Effector CD4-positive, alpha-beta T cell (primary cell): ENCODE measurements at regions not wholly inside any gene's neighbourhood (a gene's known extent, or its start where the extent isn't known, plus 50 kb on each side); places are given as distances from the start of the nearest gene placed in this dataset.
"Not testable (repeated sequence)": the region's sequence is repeated elsewhere in the genome, so short reads cannot be mapped to it uniquely, and the experiment has no call there.

ENCODE experiments used
- DNase-seq: peaks from one replicate; pipeline ENCODE4 v3.0.0-alpha.2; 2020

DNA sequence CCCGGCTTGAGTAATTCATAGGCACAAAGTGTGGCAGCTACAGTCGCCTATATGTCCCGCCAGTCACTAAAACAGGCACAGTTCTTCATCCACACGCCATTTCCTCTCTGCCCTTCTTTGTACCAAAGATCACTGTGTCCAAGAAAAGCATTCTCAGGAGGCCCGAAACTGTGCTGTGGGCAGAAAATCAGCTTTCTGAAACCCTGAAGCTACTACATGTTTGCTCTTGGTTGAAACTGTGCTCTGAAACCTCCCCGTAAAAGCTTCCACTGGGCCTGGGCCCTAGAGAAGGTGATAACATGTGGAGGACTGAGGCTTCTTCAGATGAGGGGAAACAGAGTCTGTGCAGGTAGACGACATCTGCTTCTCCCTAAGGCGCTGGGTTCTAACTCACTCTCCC is 75.6 kb upstream of the ID2 start:
- DNase-seq: no peak

DNA sequence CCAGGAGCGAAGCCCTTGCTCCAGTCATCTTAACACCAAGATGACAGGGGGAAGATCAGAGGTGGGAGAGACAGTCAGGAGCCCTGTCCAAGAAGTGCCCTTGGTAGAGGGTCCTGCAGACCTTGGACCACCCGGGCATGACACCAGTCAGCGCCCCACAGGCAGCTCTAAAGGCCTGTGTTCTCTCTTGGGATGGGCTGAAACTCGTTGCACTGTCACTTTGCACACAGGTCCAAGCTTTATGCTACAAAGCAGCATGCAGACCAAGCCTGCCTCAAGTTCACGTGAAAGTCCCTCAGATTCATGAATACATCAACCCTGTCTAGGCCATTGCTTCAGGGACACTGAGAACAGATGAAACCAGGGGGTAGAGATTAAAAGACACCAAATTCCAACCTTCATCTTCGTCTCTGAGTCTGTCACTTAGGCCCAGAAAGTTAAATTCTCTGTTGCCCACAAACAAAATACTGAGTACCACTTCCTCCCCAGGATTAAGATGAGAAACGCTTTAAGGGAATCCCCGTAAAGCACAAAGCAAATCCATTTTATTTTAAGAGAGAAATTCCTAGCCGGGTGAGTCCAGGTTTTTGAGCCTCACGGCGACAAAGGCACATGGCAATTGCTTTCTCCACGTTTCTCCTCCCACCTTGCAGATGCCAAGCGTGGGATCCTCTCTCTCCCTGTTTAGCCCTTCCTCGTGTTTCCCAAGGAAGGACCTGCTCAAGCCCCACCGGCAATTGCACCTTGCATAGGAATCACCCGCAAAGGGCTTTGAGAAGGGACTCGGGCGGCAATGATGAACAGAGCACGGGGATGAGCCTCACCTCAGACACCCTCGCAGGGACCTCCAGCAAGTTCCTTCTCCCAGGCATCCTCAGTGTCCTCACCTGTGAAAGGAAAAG is 75.0 kb upstream of the ID2 start:
- DNase-seq: no peak

DNA sequence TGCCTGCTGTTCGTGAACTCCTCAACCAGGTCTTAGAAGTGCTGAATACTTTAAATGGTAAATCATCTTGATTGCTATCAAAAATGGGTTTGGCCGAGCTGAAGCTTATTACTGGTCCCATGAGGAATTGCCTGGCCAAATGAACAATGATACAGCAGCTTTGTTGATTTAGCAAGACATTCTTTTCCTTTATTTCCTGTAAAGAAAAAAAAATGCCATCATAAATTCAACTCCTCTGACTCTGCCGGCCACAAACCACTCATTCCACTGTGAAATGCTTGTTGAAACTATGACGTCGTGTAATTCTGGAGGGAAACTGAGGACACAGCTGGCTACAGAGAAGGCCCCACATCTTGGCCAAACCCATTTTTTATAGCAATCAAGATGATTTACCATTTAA is 74.2 kb upstream of the ID2 start:
- no peak for DNase-seq

DNA sequence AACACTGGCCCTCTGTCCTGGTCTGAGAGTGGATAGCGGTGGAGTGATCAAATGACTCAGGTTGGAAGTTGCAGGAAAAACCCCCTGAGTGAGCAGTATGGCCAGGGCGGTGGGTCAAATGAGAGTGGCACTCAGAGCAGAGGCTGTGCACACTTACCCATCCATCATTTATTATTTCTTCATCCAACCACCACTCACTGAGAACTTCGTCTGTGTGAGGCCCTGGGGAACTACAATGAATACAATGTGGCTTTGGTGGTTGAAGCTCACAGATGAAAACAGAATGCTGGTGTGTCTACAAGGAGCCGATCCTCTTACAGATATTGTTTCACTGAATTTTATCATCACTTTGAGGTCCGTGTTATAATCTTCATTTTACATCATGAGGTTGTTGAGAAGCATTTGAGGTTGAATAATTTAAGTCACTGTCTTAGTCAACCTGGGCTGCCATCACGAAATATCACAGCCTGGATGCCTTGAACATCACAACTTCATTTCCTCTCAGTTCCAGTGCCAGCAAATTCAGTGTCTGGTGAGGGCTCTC is 73.4 kb upstream of the ID2 start:
- DNase-seq: no peak

DNA sequence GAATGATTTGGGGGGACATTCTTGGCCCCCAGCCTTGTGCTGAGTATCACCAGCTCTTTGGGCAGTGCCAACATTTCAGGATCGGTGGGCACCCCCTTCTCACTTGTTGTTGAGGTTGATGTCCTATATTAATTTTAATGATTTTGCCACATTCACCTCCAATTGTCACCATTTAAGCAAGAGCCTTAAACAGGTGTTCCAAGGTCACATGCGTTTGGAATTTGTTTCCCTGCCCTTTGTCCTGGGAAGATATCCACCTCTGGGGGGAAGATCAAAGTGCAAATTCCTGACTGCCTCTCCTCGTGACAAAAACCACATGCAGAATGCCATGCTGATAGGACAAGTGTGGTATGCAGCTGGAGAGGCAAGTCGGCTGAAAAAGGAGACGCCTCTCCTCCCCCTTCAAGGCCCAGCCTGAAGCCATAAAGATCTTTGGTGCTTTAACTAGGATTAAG is 72.5 kb upstream of the ID2 start:
- DNase-seq: no peak

DNA sequence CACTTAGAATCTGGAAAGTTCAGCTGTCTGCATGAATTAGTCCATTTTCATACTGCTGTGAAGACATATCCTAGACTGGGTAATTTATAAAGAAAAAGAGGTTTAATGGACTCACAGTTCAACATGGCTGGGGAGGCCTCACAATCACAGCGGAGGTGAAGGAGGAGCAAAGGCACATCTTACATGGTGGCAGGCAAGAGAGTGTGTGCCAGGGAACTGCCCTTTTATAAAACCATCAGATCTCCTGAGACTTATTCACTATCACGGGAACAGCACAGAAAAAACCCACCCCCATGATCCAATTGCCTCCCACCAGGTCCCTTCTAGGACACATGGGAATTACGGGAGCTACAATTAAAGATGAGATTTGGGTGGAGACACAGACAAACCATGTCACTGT is 71.1 kb upstream of the ID2 start:
- not testable (repeated sequence) for DNase-seq

DNA sequence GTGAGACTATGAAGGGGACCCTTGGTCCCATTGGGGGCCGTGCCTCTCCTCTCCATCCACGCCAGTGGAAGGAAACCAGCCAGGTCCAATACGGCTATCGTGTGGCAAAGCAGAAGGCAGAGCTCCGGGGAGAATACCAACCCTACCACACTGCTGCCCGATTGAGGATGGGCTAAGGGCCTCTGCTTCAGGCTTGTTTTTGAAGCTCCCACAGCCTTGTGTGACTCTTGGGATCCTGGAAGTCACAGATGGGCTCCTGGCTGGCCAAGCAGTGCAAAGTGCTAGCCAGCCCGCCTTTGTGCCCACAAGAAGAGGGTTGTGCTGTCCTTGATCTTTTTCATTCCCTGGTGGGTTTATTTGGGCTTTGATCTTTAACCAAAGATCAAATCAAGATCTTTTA is 70.6 kb upstream of the ID2 start:
- DNase-seq: no peak

DNA sequence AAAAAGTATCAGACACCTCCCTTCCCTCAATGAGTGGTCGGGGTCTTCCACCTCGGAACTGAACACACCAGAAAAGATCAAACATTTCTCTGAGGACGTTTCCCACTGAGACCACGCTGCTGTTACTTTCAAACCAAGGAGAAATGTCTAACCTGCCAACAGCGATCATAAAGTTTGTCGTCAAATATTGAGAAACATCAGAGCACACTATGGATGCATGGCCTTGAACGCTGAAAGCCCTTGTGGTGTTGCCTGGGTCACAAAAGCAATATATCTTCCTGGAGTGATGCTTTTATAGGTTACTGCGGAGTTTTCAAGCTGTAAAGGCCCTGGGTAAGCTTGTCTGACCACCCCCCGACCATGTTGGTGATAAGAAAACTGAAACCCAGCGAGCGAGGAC is 70.2 kb upstream of the ID2 start:
- no peak for DNase-seq

DNA sequence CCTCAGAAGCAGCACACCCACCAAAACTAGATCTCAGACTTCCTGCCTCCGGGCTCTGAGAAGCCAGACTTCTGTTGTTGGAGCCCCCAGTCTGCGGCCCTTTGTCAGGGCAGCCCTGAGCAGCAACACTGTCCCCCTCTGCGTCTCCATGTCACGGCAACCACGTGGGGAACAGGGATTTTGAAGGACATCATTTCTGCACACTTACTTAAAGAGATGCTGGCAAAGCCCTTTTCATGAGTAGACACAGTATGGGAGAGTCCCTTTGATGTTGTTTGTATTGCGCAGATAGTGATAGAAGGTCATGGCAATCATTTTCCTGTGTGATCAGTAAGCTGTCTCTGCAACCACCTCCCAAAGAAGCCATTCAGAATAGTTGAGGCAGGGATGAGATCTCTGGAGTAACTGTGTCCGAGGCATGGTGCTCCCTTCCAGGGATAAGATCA is 69.1 kb upstream of the ID2 start:
- no peak for DNase-seq

DNA sequence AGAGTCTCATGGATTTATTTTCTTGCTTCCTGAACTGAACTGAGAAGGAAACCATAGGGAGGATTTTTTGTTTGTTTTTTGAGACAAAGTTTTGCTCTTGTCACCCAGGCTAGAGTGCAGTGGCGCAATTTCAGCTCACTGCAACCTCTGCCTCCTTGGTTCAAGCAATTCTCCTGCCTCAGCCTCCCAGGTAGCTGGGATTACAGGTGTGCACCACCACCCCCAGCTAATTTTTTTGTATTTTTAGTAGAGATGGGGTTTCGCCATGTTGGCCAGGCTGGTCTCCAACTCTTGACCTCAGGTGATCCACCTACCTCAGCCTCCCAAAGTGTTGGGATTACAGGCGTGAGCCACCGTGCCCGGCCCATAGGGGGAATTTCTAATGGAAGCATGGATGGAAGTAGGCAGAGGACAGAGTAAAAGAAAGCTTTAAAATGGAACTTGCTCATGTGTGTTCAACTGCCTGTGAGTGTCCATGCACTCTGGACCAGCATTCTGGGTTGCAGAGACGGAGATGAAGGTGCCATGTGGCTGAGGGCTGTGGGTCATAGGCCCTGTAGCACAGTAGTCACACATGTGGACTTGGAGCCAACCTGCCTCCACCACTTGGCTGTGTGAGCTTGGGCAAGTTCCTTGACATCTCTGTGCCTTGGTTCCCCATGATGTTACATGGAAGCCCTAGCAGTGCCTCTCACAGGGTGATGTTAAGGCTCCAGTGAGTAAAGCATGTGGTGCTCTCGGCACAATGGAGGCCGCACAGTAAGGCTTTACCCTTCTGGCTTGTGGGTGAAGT is 68.5 kb upstream of the ID2 start:
- not testable (repeated sequence) for DNase-seq

DNA sequence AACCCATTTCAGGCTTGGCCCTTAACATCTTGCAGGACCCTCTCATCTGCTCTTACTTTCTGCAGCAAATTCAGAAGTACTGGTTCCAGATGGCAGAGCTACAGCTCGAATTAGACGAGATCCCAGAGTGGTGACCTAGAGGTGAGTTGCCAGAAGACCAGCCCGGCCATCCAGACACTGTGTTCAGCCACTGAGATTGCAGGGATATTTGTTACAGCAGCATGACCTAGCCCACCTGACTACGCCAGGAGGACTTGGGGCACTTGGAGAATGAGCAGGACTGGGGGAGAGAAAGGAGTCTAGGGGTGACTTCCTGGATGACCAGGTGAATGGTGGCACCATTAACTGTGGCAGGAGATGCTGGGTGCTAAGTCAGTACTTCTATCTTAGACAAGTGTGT is 67.2 kb upstream of the ID2 start:
- DNase-seq: no peak

DNA sequence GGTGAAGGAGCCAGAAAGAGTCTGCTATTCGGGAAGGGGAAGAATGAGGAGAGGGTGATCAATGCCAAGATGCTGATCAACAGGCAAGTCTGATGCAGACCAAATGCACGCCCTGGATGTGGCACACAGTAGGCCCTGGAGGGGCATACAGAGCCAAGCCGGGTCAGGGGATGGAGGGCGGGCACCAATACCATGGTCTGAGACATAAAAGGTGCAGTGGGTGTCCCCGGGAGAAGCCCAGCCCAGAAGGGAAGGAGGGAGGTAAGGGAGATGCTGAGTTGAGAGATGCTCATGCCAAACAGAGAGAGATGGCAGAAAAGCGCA is 66.6 kb upstream of the ID2 start:
- DNase-seq: no peak

DNA sequence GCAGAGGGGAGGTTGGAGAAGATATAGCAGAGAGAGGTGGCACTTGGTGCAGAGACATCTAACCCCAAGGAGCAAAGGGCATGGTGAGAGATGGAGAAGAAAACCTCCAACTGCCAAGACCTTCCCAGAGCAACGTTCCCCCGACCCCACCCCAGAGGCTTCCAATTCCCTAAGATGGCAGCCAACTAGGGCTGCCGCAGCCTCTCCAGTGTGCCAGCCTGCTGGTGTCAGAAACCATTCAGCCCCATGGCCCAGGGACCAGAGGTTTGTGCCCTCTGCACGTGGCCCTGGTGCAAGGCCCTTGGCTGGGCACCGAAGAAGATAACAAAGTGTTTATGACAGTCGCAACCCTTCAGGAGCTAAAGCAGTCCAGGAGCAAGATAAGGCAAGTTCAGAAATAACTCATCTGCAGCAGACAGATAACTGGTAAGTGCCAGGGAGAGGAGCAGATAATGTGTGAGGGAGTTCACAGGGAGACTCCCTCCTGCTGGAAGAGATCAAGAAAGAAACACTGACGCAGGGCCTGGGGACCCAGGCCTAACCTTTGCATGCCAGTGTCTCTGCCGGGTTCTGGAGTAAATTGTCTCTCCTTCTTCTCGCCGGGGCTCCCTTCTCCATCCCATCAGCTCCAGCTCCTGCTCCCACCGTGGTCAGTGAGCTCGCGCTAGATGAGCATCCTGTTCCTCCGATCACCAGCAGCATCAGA is 66.1 kb upstream of the ID2 start:
- no peak for DNase-seq

DNA sequence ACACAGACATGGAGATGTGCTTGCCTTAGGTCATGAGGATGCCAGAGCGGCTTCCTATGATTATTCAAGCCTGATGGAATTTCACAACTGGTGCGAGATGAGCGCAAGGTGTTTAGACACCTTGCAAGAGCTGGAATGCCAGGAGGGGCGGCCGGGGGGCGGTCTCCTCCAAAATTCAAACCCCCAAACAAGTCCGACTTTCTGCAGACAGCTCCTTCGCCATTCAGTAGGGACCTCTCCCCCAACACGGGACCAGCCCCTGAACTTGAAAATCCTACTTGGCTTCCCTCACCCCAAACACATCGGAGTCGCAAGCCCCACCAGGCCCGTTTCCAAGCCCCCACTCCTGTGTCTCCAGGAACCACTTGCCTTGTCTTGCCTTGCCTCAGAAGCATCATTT is 64.8 kb upstream of the ID2 start:
- no peak for DNase-seq

DNA sequence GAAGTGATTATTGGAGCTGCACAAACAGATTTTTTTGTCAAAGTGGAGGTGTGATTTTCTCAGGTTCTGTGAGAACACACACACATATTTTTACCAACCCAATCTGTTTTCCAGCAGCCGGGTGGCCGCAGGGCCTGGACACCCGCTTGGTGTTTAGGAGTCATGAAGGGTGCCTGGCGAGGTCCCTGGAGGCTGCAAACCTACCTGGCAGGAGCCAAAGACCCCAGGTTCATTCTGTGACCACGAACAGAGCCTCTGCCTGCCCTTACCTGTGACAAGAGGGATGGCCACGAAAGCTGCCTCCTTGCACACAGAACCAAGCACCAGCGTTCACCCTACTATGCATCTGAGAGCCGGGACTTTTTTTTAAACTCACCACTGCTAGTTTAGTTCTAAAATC is 64.3 kb upstream of the ID2 start:
- no peak for DNase-seq

DNA sequence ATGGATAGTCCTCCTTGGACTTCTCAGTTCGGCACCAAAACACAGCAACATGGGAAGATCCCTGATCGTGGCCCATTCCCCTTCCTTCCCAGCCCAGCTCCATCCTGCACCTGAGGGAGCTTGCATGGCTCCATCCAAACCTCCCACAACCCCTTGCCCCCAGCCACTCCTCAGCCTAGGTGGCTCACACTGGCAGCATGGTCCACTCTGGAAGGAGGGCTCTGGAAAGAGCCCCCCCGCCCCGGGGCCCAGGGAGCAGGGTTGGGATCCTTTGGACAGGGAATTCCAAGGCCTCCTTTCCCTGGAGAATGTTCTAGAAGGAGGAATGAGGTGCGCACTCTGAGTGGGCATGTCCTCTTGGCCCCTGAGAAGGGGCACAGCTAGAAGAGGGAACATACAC is 62.8 kb upstream of the ID2 start:
- no peak for DNase-seq

DNA sequence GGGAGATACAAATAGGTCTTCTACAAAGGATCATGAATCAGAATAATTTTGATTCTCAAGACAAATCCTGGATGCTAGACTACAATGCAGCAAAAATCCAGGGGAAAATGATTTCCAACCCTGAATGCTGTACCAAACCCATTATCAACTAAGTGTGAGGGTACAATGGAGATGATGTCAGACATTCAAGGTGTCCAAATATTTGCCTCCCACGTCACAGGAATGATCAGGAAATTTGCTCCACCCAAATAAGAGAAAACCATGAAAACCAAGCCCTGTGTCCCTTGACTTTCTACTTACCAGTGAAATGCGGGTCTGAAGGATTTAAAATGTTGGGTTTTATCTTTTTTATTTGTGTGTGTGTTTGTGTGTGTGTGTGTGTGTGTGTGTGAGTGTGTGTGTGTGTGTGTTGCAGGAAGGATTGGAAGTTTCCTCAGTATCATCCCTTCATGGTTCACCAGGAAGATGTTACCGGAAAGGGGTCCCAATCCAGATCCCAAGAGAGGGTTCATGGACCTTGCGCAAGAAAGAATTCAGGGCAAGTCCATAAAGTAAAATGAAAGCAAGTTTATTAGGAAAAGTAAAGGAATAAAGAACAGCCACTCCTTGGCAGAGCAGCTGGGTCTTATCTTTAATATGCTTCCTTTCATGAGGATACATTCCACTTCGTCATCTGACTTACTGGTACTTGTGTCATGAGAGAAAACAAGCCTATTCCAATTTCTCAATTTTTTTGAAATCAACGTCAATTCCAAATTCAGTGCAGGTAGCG is 61.1 kb upstream of the ID2 start:
- DNase-seq: no peak

DNA sequence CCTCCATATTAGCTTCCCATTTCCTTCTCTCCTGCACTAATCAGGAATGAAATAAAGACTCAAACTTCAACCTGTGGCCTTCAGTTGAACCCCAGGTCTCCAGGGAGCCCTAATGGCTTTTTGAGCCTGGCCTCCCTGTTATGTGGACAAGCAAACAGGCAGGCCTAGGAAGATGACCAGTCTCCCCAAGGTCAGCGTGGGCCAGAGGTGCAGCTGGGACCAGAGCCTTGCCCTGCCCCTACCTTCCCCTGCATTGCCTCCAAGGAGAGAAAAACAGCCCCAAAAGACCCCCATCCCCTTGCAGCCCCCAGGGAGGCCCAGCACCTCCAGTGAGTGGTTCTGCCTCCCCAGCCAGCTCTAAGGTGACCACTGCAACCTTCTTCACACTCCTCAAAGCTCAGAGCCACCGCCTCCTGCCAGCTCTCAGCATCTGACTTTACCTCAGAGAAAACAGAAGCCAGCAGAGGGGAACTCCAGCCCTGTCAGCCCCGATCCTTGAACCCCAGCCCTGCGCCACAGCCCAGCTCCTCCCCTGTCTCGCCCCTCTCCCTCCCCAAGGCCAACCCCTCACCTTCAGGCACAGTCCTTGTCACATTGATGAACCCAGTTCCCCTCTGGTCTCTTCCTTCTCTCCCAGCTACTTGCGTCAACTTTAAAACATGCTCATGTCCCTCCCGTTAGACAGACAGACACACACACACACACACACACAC is 59.5 kb upstream of the ID2 start:
- DNase-seq: no peak

DNA sequence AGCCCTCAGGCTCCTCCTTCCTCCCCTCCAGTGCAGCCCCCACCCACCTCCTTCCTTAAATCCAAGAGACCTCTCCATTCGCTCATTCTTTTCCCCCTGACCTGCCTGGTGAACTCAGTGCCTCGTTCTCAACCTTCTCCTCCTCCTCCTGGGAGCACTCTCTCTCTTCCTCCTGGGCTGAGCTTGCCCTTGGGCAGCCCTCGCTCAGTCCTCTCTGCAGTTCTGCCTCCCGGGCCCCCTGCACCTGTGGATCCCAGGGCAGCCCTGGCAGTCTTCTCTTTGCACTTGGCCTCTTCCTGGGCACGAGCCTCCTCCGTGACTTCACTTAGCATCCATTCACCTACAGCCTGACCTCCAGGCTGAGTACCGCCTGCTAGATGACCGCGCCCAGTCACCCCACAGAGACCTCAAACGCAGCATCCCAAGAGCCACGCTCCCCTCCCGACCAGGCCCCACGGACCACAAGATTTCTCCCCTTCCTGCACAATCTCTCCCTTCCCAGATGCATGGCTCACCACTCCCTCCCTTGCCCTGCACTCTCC is 58.9 kb upstream of the ID2 start:
- no peak for DNase-seq

DNA sequence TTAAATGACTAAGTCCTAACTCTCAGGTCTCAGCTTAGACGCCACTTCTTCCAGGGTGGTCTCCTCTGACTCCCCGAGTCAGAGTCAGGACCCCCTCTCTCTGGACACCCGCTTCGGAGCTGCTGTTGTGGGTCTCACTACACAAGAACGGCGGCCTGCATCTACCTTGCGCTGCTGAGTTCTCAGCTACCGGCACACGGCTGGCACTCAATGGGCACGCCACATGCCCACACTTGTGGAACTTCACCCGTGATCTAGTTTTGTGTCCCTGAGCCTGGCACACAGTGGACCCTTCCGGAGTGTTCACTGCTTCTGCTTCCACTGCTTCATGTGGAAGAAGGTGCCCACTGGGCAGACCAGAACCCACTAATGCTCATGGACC is 58.3 kb upstream of the ID2 start:
- no peak for DNase-seq

DNA sequence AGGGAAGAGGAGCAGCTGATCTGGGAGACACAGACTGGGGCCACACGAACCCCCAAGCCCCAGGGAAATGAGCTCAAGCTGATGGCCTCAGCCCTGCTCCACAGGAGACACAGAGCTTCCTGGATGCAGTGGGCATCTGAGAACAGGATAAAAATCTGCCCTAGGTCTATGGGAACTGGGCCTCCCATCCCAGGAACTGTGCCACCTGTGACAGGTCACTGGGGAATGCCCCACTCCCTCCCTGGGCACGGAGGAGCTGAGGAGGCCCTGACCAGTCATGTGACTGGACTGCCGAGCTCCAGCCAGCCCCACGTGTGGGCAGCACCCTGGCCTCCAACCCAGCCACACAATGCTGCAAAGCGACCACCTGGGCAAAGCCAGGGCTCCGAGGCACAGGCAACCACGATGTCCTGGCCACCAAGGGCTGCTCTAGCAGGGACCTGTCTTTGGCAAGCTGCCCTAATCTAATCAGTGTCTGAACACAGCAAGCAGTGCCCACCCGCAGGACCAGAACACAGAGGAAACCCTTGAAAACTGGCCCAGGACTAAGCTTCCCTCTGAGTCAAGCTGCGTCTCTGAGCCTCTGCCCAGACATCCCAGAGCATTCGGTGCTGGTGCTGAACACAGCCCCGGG is 57.8 kb upstream of the ID2 start:
- DNase-seq: no peak
